Hepatocyte (in vitro differentiated cells): ENCODE measurements at regions not wholly inside any gene's neighbourhood (a gene's known extent, or its start where the extent isn't known, plus 50 kb on each side); places are given as distances from the start of the nearest gene placed in this dataset.

Experiments used
- DNase-seq: peaks from one replicate; pipeline ENCODE4 v3.0.0-alpha.2; 2016; ENCODE audit warnings: low spot score
- H2AFZ ChIP-seq: fragments of 200-600 bp; sonication (generic); 2 replicates; pipeline ENCODE4 v1.6.0; 2016; ENCODE audit warnings: antibody characterized with exemption, mild to moderate bottlenecking
- H3K27ac ChIP-seq: fragments of 200-600 bp; sonication (generic); 2 replicates; pipeline ENCODE4 v1.5.1; 2016; ENCODE audit warnings: mild to moderate bottlenecking
- H3K27me3 ChIP-seq: fragments of 200-600 bp; sonication (generic); 2 replicates; pipeline ENCODE4 v1.6.1; 2016
- H3K36me3 ChIP-seq: fragments of 200-600 bp; sonication (generic); replicated peaks from 2 replicates; pipeline ENCODE4 v1.5.1; 2016; ENCODE audit warnings: low read depth; ENCODE audit not compliant: insufficient read depth
- H3K4me1 ChIP-seq: fragments of 200-600 bp; sonication (generic); 2 replicates; pipeline ENCODE4 v1.5.1; 2016; ENCODE audit warnings: mild to moderate bottlenecking, moderate library complexity; ENCODE audit not compliant: insufficient read depth
- H3K4me2 ChIP-seq: fragments of 200-600 bp; sonication (generic); 2 replicates; pipeline ENCODE4 v1.6.0; 2016
- H3K4me3 ChIP-seq: fragments of 200-600 bp; sonication (generic); 2 replicates; pipeline ENCODE4 v1.5.1; 2016; ENCODE audit warnings: mild to moderate bottlenecking
- H3K79me2 ChIP-seq: fragments of 200-600 bp; sonication (generic); 2 replicates; pipeline ENCODE4 v1.6.0; 2017; ENCODE audit warnings: mild to moderate bottlenecking
- H3K9me2 ChIP-seq: fragments of 200-600 bp; sonication (generic); replicated peaks from 2 replicates; pipeline ENCODE4 v1.6.0; 2017; ENCODE audit warnings: mild to moderate bottlenecking; ENCODE audit not compliant: insufficient read depth
- H3K9me3 ChIP-seq: fragments of 200-600 bp; sonication (generic); 2 replicates; pipeline ENCODE4 v1.5.1; 2016; ENCODE audit warnings: low read depth, mild to moderate bottlenecking
- H4K20me1 ChIP-seq: fragments of 200-600 bp; sonication (generic); 2 replicates; pipeline ENCODE4 v1.6.0; 2016; ENCODE audit warnings: mild to moderate bottlenecking; ENCODE audit not compliant: insufficient read depth, poor library complexity, severe bottlenecking
- CTCF ChIP-seq: fragments of 200-600 bp; sonication (generic); IDR thresholded peaks from 2 replicates; pipeline ENCODE4 v1.5.1; 2016; ENCODE audit warnings: antibody characterized with exemption, mild to moderate bottlenecking; ENCODE audit not compliant: poor library complexity
- EZH2 ChIP-seq: fragments of 200-600 bp; sonication (generic); IDR thresholded peaks from 2 replicates; pipeline ENCODE4 v1.6.1; 2016; ENCODE audit warnings: antibody characterized with exemption, mild to moderate bottlenecking, borderline replicate concordance
- EZH2phosphoT487 ChIP-seq: fragments of 200-600 bp; sonication (generic); IDR thresholded peaks from one replicate; pipeline ENCODE4 v1.6.1; 2018; ENCODE audit warnings: antibody characterized with exemption, mild to moderate bottlenecking, low read depth, moderate library complexity; ENCODE audit not compliant: unreplicated experiment, severe bottlenecking
- WGBS: methylation state at CpG from one replicate; pipeline ENCODE4 v1.1.6; 2016; ENCODE audit warnings: low lambda C conversion rate; ENCODE audit errors: missing lambda C conversion rate; 5-methylcytosine and 5-hydroxymethylcytosine counted together

- 80% methylated on average over 1 of the region's 1 CpG for WGBS
- no peak for DNase-seq
- Histone ChIP-seq H3K9me3 (no peaks in the 10 kb centered on the region), H3K27me3 (no peaks in the 10 kb centered on the region), H3K4me2 (no peak overlapping the region), H3K4me1 (no peaks in the 10 kb centered on the region), H3K4me3 (no peak overlapping the region), H3K27ac (no peak overlapping the region), H3K79me2 (no peaks in the 10 kb centered on the region), H3K9me2 (no peaks in the 10 kb centered on the region), H4K20me1 (no peaks in the 10 kb centered on the region), H2AFZ (no peak overlapping the region), H3K36me3 (no peaks in the 10 kb centered on the region)
- no peak for TF ChIP-seq CTCF
- no peak for TF ChIP-seq EZH2
- TF ChIP-seq EZH2phosphoT487 = no peak
These were observed 565.3 kb upstream of the ZNF608 start for GRCh38 chr5:125311743-125312142.

- WGBS = 95% methylated on average over 4 of the region's 4 CpGs
- Histone ChIP-seq H3K79me2 (no peaks in the 10 kb centered on the region), H3K9me2 (no peaks in the 10 kb centered on the region), H3K27me3 (no peaks in the 10 kb centered on the region), H3K4me2 (no peak overlapping the region), H3K27ac (no peak overlapping the region), H4K20me1 (no peaks in the 10 kb centered on the region), H3K36me3 (no peaks in the 10 kb centered on the region), H3K4me1 (no peaks in the 10 kb centered on the region), H3K9me3 (no peaks in the 10 kb centered on the region), H3K4me3 (no peak overlapping the region), H2AFZ (no peak overlapping the region)
- no peak for TF ChIP-seq CTCF
- TF ChIP-seq EZH2phosphoT487 = no peak
- no peak for TF ChIP-seq EZH2
- DNase-seq = no peak
These were observed 567.1 kb upstream of the ZNF608 start for GRCh38 chr5:125313555-125313954.

GRCh38 chr5:125315306-125315705 is 568.9 kb upstream of the ZNF608 start:
- TF ChIP-seq EZH2phosphoT487 (no peak), CTCF (no peak), EZH2 (no peak)
- Histone ChIP-seq H4K20me1 (no peaks in the 10 kb centered on the region), H3K4me3 (no peak overlapping the region), H2AFZ (no peak overlapping the region), H3K4me2 (no peak overlapping the region), H3K27me3 (no peaks in the 10 kb centered on the region), H3K79me2 (no peaks in the 10 kb centered on the region), H3K4me1 (no peaks in the 10 kb centered on the region), H3K9me3 (no peaks in the 10 kb centered on the region), H3K9me2 (no peaks in the 10 kb centered on the region), H3K36me3 (no peaks in the 10 kb centered on the region), H3K27ac (no peak overlapping the region)
- no peak for DNase-seq
- 30% methylated on average over 1 of the region's 1 CpG for WGBS

- H4K20me1 ChIP-seq = no peaks in the 10 kb centered on the region
- H2AFZ ChIP-seq = no peak overlapping the region
- no peak overlapping the region for H3K27ac ChIP-seq
- no peaks in the 10 kb centered on the region for H3K27me3 ChIP-seq
- H3K4me1 ChIP-seq = no peaks in the 10 kb centered on the region
- H3K79me2 ChIP-seq = no peaks in the 10 kb centered on the region
- 74% methylated on average over 3 of the region's 3 CpGs for WGBS
- DNase-seq = no peak
- H3K4me3 ChIP-seq = no peak overlapping the region
- no peaks in the 10 kb centered on the region for H3K9me3 ChIP-seq
- no peak overlapping the region for H3K4me2 ChIP-seq
- no peaks in the 10 kb centered on the region for H3K36me3 ChIP-seq
- H3K9me2 ChIP-seq = no peaks in the 10 kb centered on the region
- TF ChIP-seq EZH2 (no peak), EZH2phosphoT487 (no peak), CTCF (no peak)
These were observed 570.0 kb upstream of the ZNF608 start for GRCh38 chr5:125316391-125316790.
